Skin of body (tissue), 1 donor: ENCODE measurements at regions not wholly inside any gene's neighbourhood (a gene's known extent, or its start where the extent isn't known, plus 50 kb on each side); places are given as distances from the start of the nearest gene placed in this dataset.

Source experiments
- DNase-seq: peaks from one replicate; lab custom pipeline; 2025; lab: John Stamatoyannopoulos, UW

DNA sequence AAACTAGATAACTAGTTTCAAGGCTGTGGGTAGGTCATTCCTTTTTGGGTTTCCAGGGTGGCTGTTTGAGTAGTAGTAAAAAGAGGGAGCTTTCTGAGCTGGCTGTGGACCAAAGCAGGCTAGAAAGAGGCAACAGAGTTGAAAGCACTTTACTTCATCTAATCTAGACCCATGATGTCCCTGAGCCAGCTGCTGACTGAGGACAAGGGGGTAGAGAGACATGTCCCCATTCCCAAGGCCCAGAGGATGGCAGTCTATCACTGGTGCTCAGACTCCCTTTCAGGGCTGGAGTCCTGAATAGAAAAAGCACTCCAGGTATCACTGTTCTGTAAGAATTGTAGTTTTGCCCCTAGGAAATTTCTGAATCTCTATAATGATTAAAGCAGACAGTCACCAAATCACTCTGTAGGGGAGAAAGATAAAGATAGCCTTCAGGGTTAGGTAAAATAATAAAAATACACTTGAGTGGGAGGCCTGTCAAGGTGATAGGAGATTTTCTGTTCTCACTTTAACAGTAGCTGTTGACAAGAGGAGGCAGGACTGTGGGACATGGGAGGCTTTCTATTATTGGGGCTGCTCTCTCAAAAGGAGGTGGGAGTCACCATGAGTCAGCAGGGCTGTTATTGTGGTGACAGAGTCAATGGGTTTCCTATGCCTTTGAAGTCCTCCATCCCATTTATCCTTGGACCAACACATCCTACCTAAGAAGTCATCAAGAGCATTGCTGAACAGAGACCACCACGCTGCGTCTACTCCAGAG lies 190.2 kb upstream of the MPHOSPH6 start:
- no peak for DNase-seq

GRCh38 chr16:82358606-82359221 lies 188.7 kb upstream of the MPHOSPH6 start:
- no peak for DNase-seq

DNA sequence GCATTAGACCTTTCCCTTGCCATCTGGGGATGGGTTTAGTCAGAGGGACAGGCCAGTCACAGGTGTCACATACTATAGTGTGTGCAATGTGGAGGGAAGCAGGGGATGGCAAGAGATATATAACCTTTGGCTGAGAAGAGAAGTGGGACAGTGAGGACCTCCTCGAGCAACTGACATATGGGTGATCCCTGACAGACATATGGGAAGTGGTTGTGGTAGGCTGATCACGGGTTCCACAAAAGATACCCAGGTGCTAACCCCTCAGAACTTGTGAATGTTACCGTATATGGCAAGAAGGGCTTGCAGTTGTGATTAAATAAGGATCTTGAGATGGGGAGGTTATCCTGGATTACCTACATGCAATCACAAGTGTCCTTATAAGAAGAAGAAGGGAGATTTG lies 188.1 kb upstream of the MPHOSPH6 start:
- DNase-seq: no peak

GRCh38 chr16:82357237-82357636 lies 187.2 kb upstream of the MPHOSPH6 start:
- no peak for DNase-seq

GRCh38 chr16:82350560-82350959 lies 180.5 kb upstream of the MPHOSPH6 start:
- no peak for DNase-seq

DNA sequence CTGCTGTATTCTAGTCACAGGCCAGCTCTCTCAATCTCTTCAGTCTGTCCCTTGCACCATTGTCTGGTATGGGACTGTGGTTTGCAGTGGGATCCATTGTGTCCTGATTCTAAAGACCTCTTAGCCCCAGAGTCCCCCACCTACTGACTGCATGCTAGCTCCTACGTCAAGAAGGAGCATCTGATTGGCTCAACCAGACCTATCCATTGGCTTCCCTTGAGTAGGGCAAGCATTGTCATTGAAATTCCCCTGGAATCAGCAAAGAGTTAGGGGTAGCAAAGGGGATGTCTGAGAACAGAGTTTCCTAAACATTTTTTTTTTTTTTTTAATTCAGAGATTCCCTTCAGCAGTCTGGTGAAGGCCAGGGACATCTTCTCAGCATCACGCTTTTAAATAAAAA lies 175.3 kb upstream of the MPHOSPH6 start:
- DNase-seq: no peak

- DNase-seq: no peak
These were observed 174.1 kb upstream of the MPHOSPH6 start for GRCh38 chr16:82344157-82344556.

- DNase-seq: no peak
These were observed 171.2 kb upstream of the MPHOSPH6 start for GRCh38 chr16:82341146-82341669.

- no peak for DNase-seq
These were observed 170.5 kb upstream of the MPHOSPH6 start for GRCh38 chr16:82340531-82340930.

DNA sequence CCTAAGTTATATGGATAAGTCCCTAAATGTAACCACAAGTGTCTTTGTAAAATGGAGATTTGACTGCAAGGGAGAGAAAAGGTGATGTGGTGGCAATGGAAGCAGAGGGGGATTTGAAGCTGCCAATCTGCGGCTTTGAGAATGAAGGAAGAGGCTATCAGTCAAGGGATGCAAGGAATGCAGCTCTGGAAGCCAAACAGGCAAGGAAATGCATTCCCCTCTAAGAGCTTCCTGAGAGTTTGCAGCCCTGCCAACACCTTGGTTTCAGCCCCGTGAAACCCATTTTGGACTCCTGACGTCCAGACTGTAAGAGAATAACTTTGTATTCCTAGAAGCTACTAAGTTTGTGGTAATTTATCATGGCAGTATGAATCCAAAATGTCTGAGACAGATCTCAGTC lies 167.3 kb upstream of the MPHOSPH6 start:
- DNase-seq: no peak

GRCh38 chr16:82331974-82332750 lies 162.1 kb upstream of the MPHOSPH6 start:
- DNase-seq: no peak

GRCh38 chr16:82331397-82331796 lies 161.4 kb upstream of the MPHOSPH6 start:
- no peak for DNase-seq

GRCh38 chr16:82329504-82330192 lies 159.6 kb upstream of the MPHOSPH6 start:
- DNase-seq: no peak

GRCh38 chr16:82328881-82329469 lies 159.0 kb upstream of the MPHOSPH6 start:
- no peak for DNase-seq

- DNase-seq: no peak
These were observed 153.1 kb upstream of the MPHOSPH6 start for GRCh38 chr16:82323171-82323570.

GRCh38 chr16:82322177-82322576 lies 152.2 kb upstream of the MPHOSPH6 start:
- no peak for DNase-seq

DNA sequence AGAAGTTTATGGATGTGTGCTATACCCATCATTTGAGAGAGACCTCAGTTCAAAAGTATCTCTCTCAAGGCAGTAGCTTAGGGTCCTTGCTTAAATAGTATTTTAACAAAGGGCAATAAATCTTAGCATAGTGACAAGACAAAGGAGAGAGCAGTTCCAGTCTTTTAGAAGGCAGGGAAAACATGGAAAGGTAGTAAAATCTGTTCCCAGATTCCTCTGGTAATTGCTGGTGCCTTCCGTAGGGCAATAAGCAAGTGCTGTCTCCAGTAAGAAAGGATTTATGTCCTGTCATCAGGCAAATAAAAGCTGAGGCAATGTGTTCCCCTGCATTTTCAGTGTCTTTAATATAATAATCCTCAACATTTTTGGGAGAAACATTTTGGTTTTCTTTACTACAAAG lies 149.0 kb upstream of the MPHOSPH6 start:
- DNase-seq: no peak

DNA sequence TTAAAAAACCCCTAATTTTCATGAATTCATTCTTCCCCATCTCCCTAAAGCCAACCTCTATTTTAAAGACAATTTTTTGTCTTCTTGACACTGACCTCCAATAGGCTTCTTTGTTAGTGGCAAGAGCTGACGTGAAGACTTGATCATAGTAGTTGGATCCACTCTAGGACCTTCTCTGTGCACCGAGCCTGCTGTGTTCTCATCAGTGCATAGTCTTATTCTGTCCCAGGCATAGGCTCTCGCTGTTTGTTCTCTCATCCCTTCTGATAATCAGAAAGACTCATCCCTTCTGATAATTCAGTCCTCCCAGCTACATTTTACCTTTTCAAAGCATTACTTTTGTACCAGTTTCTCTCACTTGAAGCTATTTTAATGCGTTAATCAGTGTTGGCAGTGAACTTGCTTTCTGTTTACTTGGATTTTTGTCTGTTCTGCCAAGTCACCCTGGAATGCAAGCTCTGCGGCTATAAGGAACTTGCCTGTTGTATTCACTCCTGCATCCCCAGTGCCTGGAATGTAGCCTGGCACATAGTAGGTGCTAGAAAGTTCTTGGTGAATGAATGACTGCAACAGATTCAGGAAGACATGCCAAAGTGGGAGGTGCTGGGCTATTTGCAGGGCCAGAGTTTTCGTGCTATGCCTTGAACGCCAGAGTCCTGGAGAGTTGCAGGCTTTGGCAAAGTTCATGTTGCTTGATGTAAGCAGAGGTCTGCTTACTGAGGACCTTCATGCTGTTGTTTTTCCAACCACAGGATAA lies 147.6 kb upstream of the MPHOSPH6 start:
- DNase-seq: no peak

DNA sequence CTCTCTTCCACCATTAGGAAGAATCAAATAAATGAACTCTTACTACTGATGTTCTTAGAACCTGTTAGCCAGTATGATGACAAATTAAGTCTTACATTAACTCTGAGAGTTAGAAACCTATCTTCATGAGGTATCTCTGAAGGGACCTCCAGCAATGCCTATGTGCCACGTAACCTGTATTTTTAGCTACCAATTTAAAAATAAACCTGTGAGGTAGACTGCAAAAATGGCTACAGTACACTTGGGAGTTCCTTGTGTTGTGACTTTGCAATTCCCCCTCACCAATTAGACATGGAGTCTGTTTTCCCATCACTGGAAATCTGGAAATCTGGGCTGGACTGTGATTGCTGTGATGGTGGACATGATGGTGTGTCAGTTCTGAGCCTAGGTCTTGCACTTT lies 143.7 kb upstream of the MPHOSPH6 start:
- no peak for DNase-seq

GRCh38 chr16:82311528-82311927 lies 141.5 kb upstream of the MPHOSPH6 start:
- DNase-seq: no peak
